Hypothalamus (tissue), 51 donors: ENCODE measurements at regions not wholly inside any gene's neighbourhood (a gene's known extent, or its start where the extent isn't known, plus 50 kb on each side); places are given as distances from the start of the nearest gene placed in this dataset.
"Not testable (repeated sequence)": the region's sequence is repeated elsewhere in the genome, so short reads cannot be mapped to it uniquely, and the experiment has no call there.

ENCODE experiments used
- DNase-seq, 51 donors: peaks; one replicate each; lab custom pipeline; 2025; lab: John Stamatoyannopoulos, UW

GRCh38 chr1:224061436-224061835 lies 52.5 kb upstream of the FBXO28 start:
- no peak for DNase-seq

- no peak for DNase-seq
Observed at GRCh38 chr1:224059897-224060427, 53.9 kb upstream of the FBXO28 start.

GRCh38 chr1:224058303-224058702 lies 55.6 kb upstream of the FBXO28 start:
- no peak for DNase-seq

GRCh38 chr1:224057461-224058199 lies 56.3 kb upstream of the FBXO28 start:
- no peak for DNase-seq

- no peak for DNase-seq
Observed at GRCh38 chr1:224054611-224055010, 59.3 kb upstream of the FBXO28 start.

- no peak for DNase-seq
Observed at GRCh38 chr1:224054012-224054411, 59.9 kb upstream of the FBXO28 start.

GRCh38 chr1:224053456-224053855 lies 60.5 kb upstream of the FBXO28 start:
- DNase-seq: no peak

GRCh38 chr1:224052772-224053171 lies 61.1 kb upstream of the FBXO28 start:
- no peak for DNase-seq

- DNase-seq: not testable (repeated sequence)
Observed at GRCh38 chr1:224051782-224052181, 62.1 kb upstream of the FBXO28 start.

GRCh38 chr1:224051086-224051406 lies 62.9 kb upstream of the FBXO28 start:
- DNase-seq: no peak

GRCh38 chr1:224047538-224047937 lies 66.4 kb upstream of the FBXO28 start:
- DNase-seq: no peak

- DNase-seq: no peak
Observed at GRCh38 chr1:224045556-224045955, 68.4 kb upstream of the FBXO28 start.

- no peak for DNase-seq
Observed at GRCh38 chr1:224044420-224044819, 69.5 kb upstream of the FBXO28 start.

- no peak for DNase-seq
Observed at GRCh38 chr1:224042557-224043118, 71.3 kb upstream of the FBXO28 start.

GRCh38 chr1:224041032-224041431 lies 72.9 kb upstream of the FBXO28 start:
- DNase-seq: no peak

GRCh38 chr1:224040423-224040822 lies 73.5 kb upstream of the FBXO28 start:
- not testable (repeated sequence) for DNase-seq

- DNase-seq: not testable (repeated sequence)
Observed at GRCh38 chr1:224040006-224040405, 73.9 kb upstream of the FBXO28 start.

GRCh38 chr1:224038832-224039231 lies 75.1 kb upstream of the FBXO28 start:
- not testable (repeated sequence) for DNase-seq

- DNase-seq: not testable (repeated sequence)
Observed at GRCh38 chr1:224037362-224037761, 76.5 kb upstream of the FBXO28 start.

GRCh38 chr1:224032608-224033276 lies 81.2 kb upstream of the FBXO28 start:
- DNase-seq: not testable (repeated sequence)

GRCh38 chr1:224031986-224032385 lies 81.9 kb upstream of the FBXO28 start:
- not testable (repeated sequence) for DNase-seq

GRCh38 chr1:224030257-224030656 lies 83.7 kb upstream of the FBXO28 start:
- DNase-seq: not testable (repeated sequence)
